HG03095 (cell line): ENCODE measurements at regions not wholly inside any gene's neighbourhood (a gene's known extent, or its start where the extent isn't known, plus 50 kb on each side); places are given as distances from the start of the nearest gene placed in this dataset.
"Not testable (repeated sequence)": the region's sequence is repeated elsewhere in the genome, so short reads cannot be mapped to it uniquely, and the experiment has no call there.

Experiments used
- ATAC-seq: cut with Tn5 transposase; IDR thresholded peaks from one replicate; pipeline ENCODE4 v1.9.1; 2021; ENCODE audit warnings: moderate library complexity; ENCODE audit not compliant: unreplicated experiment

DNA sequence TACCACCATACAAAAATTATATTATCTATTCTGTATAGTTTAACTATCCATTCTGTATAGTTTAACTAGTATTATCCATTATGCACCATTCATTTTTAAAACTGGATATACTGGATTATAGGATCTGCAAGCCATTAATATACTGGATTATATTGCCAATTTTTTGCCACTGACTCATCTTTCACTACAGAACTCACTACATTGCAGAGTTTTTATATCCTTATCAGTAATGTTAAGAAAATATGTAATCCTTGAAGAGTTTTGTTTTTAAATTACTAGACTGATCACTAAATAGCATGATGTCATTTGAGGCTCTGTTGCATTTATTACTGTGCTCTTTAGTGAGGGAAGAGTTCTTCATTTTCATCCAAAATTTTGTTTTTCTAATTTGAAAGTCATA lies 109.8 kb upstream of the SNX2 start:
- no peak for ATAC-seq

GRCh38 chr5:122668552-122668951 lies 106.3 kb upstream of the SNX2 start:
- no peak for ATAC-seq

DNA sequence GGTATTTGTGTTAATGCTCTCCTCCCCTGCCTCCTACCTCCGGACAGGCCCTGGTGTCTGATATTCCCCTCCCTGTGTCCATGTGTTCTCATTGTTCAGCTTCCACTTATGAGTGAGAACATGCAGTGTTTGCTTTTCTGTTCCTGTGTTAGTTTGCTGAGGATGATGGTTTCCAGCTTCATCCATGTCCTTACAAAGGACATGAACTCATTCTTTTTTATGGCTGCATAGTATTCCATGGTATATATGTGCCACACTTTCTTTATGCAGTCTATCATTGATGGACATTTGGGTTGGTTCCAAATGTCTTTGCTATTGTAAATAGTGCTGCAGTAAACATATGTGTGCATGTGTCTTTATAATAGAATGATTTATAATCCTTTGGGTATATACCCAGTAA lies 105.2 kb upstream of the SNX2 start:
- ATAC-seq: not testable (repeated sequence)

- no peak for ATAC-seq
These were observed 101.5 kb upstream of the SNX2 start for GRCh38 chr5:122673343-122673742.

- ATAC-seq: no peak
These were observed 100.5 kb upstream of the SNX2 start for GRCh38 chr5:122674385-122674784.

- ATAC-seq: no peak
These were observed 94.1 kb upstream of the SNX2 start for GRCh38 chr5:122680623-122681350.

GRCh38 chr5:122683631-122684030 lies 91.2 kb upstream of the SNX2 start:
- no peak for ATAC-seq

- ATAC-seq: no peak
These were observed 84.6 kb upstream of the SNX2 start for GRCh38 chr5:122690266-122690665.

DNA sequence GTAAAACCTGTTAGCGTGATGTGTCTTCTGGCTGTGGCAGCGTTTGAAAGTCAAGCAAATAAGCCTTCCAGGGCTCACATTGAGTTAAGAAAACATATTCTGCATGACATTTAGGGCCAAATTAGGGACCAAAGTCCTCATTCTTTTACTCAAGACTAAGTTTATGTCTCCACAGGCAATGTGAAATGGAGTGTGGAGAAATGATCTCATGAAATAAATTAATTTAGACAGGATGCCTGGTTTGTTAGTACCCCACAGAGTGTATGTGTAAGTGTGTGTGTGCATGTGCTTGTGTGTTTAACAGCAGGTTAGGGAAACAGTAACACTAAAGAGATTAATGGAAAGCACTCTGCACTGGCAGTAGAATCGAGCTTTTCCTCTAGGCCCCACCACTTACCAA lies 82.9 kb upstream of the SNX2 start:
- no peak for ATAC-seq

GRCh38 chr5:122693963-122694362 lies 80.9 kb upstream of the SNX2 start:
- no peak for ATAC-seq

- no peak for ATAC-seq
These were observed 80.0 kb upstream of the SNX2 start for GRCh38 chr5:122694884-122695283.

DNA sequence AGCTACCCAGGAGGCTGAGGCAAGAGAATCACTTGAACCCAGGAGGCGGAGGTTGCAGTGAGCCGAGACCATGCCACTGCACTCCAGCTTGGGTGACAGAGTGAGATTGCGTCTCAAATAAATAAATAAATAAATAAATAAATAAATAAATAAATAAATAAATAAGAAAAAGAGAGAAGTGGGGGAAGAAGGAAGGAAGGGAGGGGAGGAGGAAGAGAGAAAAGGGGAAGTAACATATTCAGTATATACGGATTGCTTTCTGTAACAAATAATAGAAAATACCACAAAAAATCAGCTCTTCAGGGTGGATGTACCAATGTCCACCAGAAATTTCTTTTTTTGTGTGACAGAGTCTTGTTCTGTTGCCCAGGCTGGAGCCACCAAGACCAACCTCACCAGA lies 78.1 kb upstream of the SNX2 start:
- not testable (repeated sequence) for ATAC-seq

DNA sequence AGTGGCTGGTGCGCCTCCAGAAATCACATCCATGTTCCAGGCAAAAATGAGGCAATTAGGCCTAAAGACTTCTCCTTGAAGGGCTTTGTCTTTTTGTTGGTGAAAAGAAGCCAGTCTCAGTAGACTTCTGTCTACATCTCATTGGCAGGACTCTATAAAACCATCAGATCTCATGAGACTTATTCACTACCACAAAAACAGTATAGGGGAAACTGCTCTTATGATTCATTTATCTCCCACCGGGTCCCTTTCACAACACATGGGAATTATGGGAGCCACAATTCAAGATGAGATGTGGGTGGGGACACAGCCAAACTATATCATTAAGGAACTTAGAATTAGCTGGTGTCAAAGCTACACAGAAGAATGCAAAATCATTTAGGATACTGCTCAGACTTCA lies 77.7 kb upstream of the SNX2 start:
- ATAC-seq: no peak

DNA sequence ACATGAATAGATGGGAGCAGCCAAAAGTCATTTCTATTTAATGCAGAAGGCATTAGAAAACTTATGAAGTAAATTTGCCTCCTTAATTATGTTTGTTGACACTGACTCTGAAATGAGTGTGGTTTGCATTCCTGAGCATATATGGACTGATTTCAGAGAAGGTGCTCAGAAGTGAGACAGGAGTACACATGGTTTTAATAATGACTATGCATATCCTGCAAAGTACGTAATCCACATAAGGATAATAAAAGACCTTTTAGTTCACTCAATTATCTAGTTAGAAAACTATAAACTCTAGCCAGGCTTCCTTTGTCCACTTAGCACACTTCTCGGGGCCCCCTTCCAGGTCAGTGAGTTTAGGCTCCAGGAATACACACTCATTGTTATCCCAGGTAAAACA lies 75.7 kb upstream of the SNX2 start:
- ATAC-seq: no peak

DNA sequence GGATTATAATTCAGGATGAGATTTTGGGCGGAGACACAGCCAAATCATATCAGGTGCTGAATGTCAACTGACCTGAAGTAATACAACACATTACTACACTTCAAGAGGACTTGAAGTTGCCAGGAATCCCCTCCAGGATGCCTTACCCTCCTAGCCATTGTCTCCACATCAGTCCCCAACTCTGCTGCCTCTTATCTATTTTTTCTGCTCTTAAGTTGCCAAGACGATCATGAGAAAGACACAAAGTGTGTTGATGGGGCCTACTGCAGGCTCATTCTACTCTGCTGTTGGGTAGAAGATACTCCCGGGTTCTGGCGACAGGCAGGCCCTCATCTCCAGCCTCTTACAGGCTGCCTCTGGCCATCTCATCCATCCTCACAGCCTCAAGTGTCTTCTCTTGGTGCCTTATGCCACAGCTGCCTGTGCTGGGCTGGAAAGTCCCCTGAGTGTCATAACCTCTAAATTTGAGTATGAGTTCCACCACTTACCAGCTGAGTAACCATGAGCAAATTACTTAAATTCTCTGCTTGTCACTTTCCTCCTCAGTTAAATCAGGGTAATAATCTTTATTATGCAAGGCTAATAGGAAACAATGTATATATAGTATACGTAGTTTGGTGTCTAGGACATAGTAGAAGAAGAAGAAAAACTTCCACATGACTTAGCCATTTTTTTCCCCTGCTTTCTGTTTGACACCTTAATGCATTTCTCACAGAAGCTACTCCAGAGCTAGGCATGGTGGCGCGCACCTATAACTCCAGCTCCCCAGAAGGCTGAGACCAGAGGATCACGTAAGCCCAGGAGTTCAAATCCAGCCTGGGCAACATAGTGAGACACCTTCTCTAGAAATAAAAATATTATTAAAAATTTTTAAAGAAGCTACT lies 73.0 kb upstream of the SNX2 start:
- ATAC-seq: peak; percentile 99

DNA sequence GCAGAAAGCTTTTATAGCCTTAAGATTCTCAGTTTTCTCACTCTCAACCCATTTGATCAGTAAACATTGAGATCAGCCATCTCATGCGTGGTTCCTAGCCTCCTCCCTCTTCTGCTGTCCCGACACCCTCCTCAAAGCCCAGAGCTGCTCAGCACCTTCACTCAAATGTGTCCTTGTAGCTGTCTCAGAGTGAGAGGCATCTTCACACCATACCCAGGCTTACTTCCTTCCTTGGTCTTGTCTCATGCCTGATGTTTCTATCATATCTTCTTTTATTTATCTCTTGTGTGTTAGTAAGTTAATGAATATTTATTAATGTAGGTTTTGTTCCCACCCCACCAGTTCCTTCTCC lies 72.4 kb upstream of the SNX2 start:
- ATAC-seq: peak; percentile 35

DNA sequence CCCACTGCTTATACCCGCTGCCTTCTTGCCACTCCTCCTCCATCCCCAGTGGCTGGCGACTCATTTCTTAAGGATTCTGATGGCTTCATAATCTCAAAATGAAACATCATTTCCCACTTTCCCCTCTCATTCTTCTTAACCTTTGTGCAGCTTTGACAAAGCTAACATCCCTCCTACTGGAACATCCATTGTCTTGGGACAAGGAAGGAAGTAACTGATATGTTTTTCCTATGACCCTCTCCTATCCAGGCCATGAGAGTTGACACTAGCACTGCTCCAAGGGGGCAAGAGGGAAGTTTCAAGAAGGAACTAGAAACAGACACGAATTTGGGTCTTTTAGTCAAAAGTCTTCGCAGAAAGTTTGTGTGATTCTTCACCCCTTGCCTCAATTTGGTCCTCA lies 71.7 kb upstream of the SNX2 start:
- no peak for ATAC-seq

- no peak for ATAC-seq
These were observed 70.4 kb upstream of the SNX2 start for GRCh38 chr5:122704247-122705036.

DNA sequence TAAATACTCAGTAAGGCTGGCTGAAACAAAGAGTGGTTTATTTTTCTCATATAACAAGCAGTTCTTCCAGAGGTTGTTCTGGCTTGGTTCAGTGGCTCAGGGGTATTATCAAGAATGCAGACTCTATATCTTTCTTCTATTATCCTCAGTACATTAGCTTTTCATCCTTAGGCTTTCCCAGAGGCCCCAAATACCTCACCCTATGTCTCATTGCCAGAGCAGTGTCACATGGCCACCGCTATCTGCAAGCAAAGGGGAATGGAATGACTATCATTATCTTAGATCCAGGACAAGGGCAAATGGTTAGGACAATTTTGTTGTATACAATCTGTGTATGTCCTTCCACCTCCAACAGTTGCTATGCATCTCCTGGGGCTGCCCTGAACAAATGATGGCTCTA lies 69.0 kb upstream of the SNX2 start:
- ATAC-seq: no peak

GRCh38 chr5:122707796-122708195 lies 67.1 kb upstream of the SNX2 start:
- no peak for ATAC-seq

DNA sequence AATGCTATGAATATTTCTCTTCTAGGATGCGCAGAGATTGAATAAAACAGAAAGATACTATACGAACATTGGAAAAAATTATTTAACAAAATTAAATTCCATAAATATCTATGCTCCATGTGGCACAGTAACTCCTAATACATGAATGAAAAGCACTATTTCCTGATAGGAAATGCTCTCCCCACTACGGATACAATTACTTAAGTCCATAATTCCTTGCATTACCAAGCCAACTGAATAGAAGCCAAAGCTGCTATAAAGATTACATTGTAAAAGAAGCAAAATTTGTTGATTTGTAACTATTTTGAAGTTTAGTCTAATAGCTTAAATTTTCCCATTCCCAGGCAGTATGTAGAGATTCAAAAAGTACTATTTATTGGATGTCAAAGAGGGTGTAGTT lies 61.8 kb upstream of the SNX2 start:
- ATAC-seq: no peak

GRCh38 chr5:122715095-122715494 lies 59.8 kb upstream of the SNX2 start:
- no peak for ATAC-seq
